K562 (cell line): ENCODE measurements at regions not wholly inside any gene's neighbourhood (a gene's known extent, or its start where the extent isn't known, plus 50 kb on each side); places are given as distances from the start of the nearest gene placed in this dataset.
A peak's percentile ranks its signal among the peaks of the same experiment; 100 is the strongest.

Source experiments
- ASH1L ChIP-seq: fragments of 450-650 bp; IDR thresholded peaks from 2 replicates; pipeline ENCODE4 v1.6.1; 2018; ENCODE audit warnings: borderline replicate concordance, mild to moderate bottlenecking, low read depth; ENCODE audit not compliant: partially characterized antibody
- BCOR ChIP-seq: fragments of 450-650 bp; IDR thresholded peaks from 2 replicates; pipeline ENCODE4 v1.6.1; 2016
- CEBPG ChIP-seq, 3 experiments: fragments of 200-800 bp in 1 of 3; sonication (Bioruptor generic) in 1 of 3; sonication (generic) in 1 of 3; formaldehyde crosslinking in 1 of 3; IDR thresholded peaks in 2 of 3; conservative IDR thresholded peaks in 1 of 3; 2 replicates each; pipeline versions ENCODE4 v1.6.1 to v1.8.0; 2016 to 2022; ENCODE audit warnings: missing compliant biosample characterization in 2 of 3, missing genetic modification characterization in 2 of 3, mild to moderate bottlenecking in 1 of 3, missing genetic modification reagents in 1 of 3
- E2F3 ChIP-seq: fragments of 250-450 bp; sonication (Bioruptor Pico); IDR thresholded peaks from 2 replicates; pipeline ENCODE4 v1.4.0; 2020; ENCODE audit warnings: mild to moderate bottlenecking
- JUN ChIP-seq, 2 experiments: sonication (generic) in 1 of 2; formaldehyde crosslinking in 1 of 2; IDR thresholded peaks; 2 replicates each; pipeline versions ENCODE4 v1.6.1 to v1.8.0; 2012 to 2022; ENCODE audit warnings: borderline replicate concordance in 2 of 2, mild to moderate bottlenecking in 2 of 2, improper control_type of control experiment in 1 of 2, low read depth in 1 of 2, low read length in 1 of 2, missing genetic modification reagents in 1 of 2
- MEIS2 ChIP-seq: fragments of 450-650 bp; IDR thresholded peaks from 2 replicates; pipeline ENCODE4 v1.6.1; 2014; ENCODE audit warnings: mild to moderate bottlenecking; ENCODE audit not compliant: partially characterized antibody
- NFXL1 ChIP-seq: fragments of 450-650 bp; formaldehyde crosslinking; IDR thresholded peaks from 2 replicates; pipeline ENCODE4 v1.4.0; 2021; ENCODE audit warnings: mild to moderate bottlenecking
- NONO ChIP-seq, 2 experiments: fragments of 200-400 bp in 1 of 2; fragments of 450-650 bp in 1 of 2; formaldehyde crosslinking in 1 of 2; IDR thresholded peaks; 2 replicates each; pipeline ENCODE4 v1.6.1; 2017; ENCODE audit warnings: low read depth in 2 of 2, mild to moderate bottlenecking in 2 of 2, moderate library complexity in 2 of 2, low read length in 1 of 2
- SMAD4 ChIP-seq: fragments of 250-450 bp; sonication (Bioruptor Pico); conservative IDR thresholded peaks from 2 replicates; pipeline ENCODE4 v1.8.0; 2021; ENCODE audit warnings: inconsistent platforms, mild to moderate bottlenecking, moderate library complexity
- SMARCB1 ChIP-seq: IDR thresholded peaks from 2 replicates; pipeline ENCODE4 v1.6.1; 2011; ENCODE audit warnings: improper control_type of control experiment, low read depth; ENCODE audit not compliant: insufficient read length
- TCF7L2 ChIP-seq: fragments of 150-350 bp; IDR thresholded peaks from 2 replicates; pipeline ENCODE4 v1.6.1; 2016; ENCODE audit warnings: low read depth, mild to moderate bottlenecking, low read length, moderate library complexity
- ZBTB8A ChIP-seq: fragments of 450-650 bp; IDR thresholded peaks from 2 replicates; pipeline ENCODE4 v1.6.1; 2018; ENCODE audit warnings: mild to moderate bottlenecking, moderate library complexity; ENCODE audit not compliant: partially characterized antibody
- ZFP30 ChIP-seq: fragments of 250-450 bp; sonication (Bioruptor Pico); IDR thresholded peaks from 2 replicates; pipeline ENCODE4 v1.8.0; 2022; ENCODE audit warnings: moderate library complexity, mild to moderate bottlenecking, inconsistent platforms, borderline replicate concordance
- ZNF146 ChIP-seq: IDR thresholded peaks from one replicate; pipeline ENCODE4 v1.6.1; 2018; ENCODE audit warnings: missing compliant biosample characterization; ENCODE audit not compliant: unreplicated experiment
- ZNF232 ChIP-seq: sonication (generic); formaldehyde crosslinking; IDR thresholded peaks from 2 replicates; pipeline ENCODE4 v1.8.0; 2022; ENCODE audit warnings: mild to moderate bottlenecking, missing genetic modification reagents
- ZNF282 ChIP-seq: sonication (generic); formaldehyde crosslinking; IDR thresholded peaks from 2 replicates; pipeline ENCODE4 v1.8.1; 2023; ENCODE audit warnings: missing genetic modification reagents
- ZNF324 ChIP-seq: fragments of 250-450 bp; sonication (Bioruptor Pico); IDR thresholded peaks from 2 replicates; pipeline ENCODE4 v1.4.0; 2020; ENCODE audit warnings: mild to moderate bottlenecking
- ZNF644 ChIP-seq: fragments of 200-800 bp; sonication (Bioruptor generic); IDR thresholded peaks from 2 replicates; pipeline ENCODE4 v1.6.1; 2016; ENCODE audit warnings: low read depth, missing genetic modification characterization, missing compliant biosample characterization
- TF ChIP-seq, protein P1 (sequence below), 2 experiments: IDR thresholded peaks; 2 replicates each; pipeline ENCODE4 v1.6.1; 2011; ENCODE audit warnings: borderline replicate concordance in 1 of 2, control low read depth in 1 of 2, low read depth in 1 of 2, low read length in 1 of 2, mild to moderate bottlenecking in 1 of 2, mixed read lengths in 1 of 2, moderate library complexity in 1 of 2; ENCODE audit not compliant: insufficient read depth in 1 of 2, insufficient read length in 1 of 2, poor library complexity in 1 of 2, severe bottlenecking in 1 of 2; ENCODE audit errors: extremely low read depth in 1 of 2
- TF ChIP-seq, protein P2 (sequence below), 2 experiments: fragments of 450-650 bp in 1 of 2; sonication (generic) in 1 of 2; formaldehyde crosslinking; conservative IDR thresholded peaks; 2 replicates each; pipeline versions ENCODE4 v1.4.0 to v1.8.1; 2020 to 2022; ENCODE audit warnings: mild to moderate bottlenecking in 1 of 2, missing genetic modification reagents in 1 of 2
- TF ChIP-seq, protein P3 (sequence below): fragments of 250-450 bp; sonication (Bioruptor Pico); IDR thresholded peaks from 2 replicates; pipeline ENCODE4 v1.4.0; 2020; ENCODE audit warnings: mild to moderate bottlenecking, moderate library complexity, borderline replicate concordance

DNA sequence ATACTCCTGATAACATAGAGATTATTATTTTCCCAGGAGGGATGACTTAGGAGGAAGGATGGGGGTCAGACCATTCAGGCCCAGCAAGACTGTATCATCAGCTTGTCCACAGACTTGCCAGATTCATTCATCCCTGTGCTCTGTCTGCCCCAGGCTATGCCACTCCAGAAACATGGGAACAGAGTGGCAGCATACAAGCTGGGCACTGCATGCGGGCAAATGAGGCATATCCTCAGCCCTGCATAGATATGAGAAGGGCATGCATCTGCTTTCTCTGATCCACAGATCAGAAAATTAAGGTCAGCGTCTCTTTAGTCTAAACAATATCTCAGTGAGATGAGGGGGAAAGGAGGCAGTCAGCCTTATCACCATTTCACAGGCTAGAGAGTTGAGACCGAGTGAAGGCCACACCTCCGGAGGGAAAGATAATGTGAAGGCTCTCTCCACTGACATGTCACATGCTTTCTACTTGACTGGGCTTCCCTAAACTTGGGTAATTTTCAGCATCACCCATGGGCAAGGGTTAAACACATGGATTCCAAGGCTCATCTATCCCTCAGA is 140.5 kb downstream of the TFAP2B start (continued):
- TF ChIP-seq, protein P1, sequence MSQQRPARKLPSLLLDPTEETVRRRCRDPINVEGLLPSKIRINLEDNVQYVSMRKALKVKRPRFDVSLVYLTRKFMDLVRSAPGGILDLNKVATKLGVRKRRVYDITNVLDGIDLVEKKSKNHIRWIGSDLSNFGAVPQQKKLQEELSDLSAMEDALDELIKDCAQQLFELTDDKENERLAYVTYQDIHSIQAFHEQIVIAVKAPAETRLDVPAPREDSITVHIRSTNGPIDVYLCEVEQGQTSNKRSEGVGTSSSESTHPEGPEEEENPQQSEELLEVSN (IDR thresholded peaks at IDR 0.05; ENCODE audit: borderline replicate concordance in 1 of 2, extremely low read depth in 1 of 2, insufficient read depth in 1 of 2, insufficient read length in 1 of 2, low read depth in 1 of 2, low read length in 1 of 2, poor library complexity in 1 of 2, severe bottlenecking in 1 of 2), result peak in 1 of 2 experiments; percentile 68
- TF ChIP-seq ZBTB8A (no peak), SMAD4 (CRISPR knock-in tag) (peak; percentile 97), ZNF324 (no peak; the same call in 1 of the 2 replicates), JUN (IDR thresholded peaks at IDR 0.05; ENCODE audit: borderline replicate concordance, low read depth, low read length) (peak; percentile 59; the same call in 1 of the 2 replicates), JUN (CRISPR knock-in tag; IDR thresholded peaks at IDR 0.05; ENCODE audit: borderline replicate concordance) (no peak), ZFP30 (CRISPR knock-in tag) (no peak), ZNF644 (tag) (no peak), NFXL1 (no peak), E2F3 (CRISPR knock-in tag) (no peak), ZNF282 (CRISPR knock-in tag) (no peak), ZNF232 (no peak), NONO (IDR thresholded peaks at IDR 0.05; ENCODE audit: low read depth in 2 of 2, low read length in 1 of 2) (0 out of 4 replicates have a peak, but pooled peaks of 1 of the 2 experiments have one; percentile 42), CEBPG (CRISPR knock-in tag; IDR thresholded peaks at IDR 0.05) (no peak), CEBPG (tag; conservative IDR thresholded peaks at IDR 0.05 in 1 of 2, IDR thresholded peaks at IDR 0.05 in 1 of 2) (no peak), ASH1L (no peak), SMARCB1 (no peak), MEIS2 (peak; percentile 81), TCF7L2 (no peak), ZNF146 (CRISPR knock-in tag) (no peak), BCOR (peak; percentile 81)
- TF ChIP-seq, protein P2, sequence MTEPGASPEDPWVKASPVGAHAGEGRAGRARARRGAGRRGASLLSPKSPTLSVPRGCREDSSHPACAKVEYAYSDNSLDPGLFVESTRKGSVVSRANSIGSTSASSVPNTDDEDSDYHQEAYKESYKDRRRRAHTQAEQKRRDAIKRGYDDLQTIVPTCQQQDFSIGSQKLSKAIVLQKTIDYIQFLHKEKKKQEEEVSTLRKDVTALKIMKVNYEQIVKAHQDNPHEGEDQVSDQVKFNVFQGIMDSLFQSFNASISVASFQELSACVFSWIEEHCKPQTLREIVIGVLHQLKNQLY (CRISPR knock-in tag; conservative IDR thresholded peaks at IDR 0.05), result no peak
- TF ChIP-seq, protein P3, sequence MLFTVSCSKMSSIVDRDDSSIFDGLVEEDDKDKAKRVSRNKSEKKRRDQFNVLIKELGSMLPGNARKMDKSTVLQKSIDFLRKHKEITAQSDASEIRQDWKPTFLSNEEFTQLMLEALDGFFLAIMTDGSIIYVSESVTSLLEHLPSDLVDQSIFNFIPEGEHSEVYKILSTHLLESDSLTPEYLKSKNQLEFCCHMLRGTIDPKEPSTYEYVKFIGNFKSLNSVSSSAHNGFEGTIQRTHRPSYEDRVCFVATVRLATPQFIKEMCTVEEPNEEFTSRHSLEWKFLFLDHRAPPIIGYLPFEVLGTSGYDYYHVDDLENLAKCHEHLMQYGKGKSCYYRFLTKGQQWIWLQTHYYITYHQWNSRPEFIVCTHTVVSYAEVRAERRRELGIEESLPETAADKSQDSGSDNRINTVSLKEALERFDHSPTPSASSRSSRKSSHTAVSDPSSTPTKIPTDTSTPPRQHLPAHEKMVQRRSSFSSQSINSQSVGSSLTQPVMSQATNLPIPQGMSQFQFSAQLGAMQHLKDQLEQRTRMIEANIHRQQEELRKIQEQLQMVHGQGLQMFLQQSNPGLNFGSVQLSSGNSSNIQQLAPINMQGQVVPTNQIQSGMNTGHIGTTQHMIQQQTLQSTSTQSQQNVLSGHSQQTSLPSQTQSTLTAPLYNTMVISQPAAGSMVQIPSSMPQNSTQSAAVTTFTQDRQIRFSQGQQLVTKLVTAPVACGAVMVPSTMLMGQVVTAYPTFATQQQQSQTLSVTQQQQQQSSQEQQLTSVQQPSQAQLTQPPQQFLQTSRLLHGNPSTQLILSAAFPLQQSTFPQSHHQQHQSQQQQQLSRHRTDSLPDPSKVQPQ (CRISPR knock-in tag), result no peak
